HG03159 (cell line): ENCODE measurements at regions not wholly inside any gene's neighbourhood (a gene's known extent, or its start where the extent isn't known, plus 50 kb on each side); places are given as distances from the start of the nearest gene placed in this dataset.

Experiments used
- ATAC-seq: cut with Tn5 transposase; IDR thresholded peaks from one replicate; pipeline ENCODE4 v1.9.1; 2021; ENCODE audit warnings: mild to moderate bottlenecking, moderate library complexity; ENCODE audit not compliant: unreplicated experiment

- no peak for ATAC-seq
Measured at GRCh38 chr3:104646196-104646595, 720.5 kb upstream of the ALCAM start.

- no peak for ATAC-seq
Measured at GRCh38 chr3:104648823-104649222, 717.9 kb upstream of the ALCAM start.

- no peak for ATAC-seq
Measured at GRCh38 chr3:104669083-104669482, 697.6 kb upstream of the ALCAM start.

- ATAC-seq: no peak
Measured at GRCh38 chr3:104672331-104672730, 694.4 kb upstream of the ALCAM start.

GRCh38 chr3:104673981-104674380, 692.7 kb upstream of the ALCAM start:
- ATAC-seq: no peak

- ATAC-seq: no peak
Measured at GRCh38 chr3:104676241-104676640, 690.5 kb upstream of the ALCAM start.

- ATAC-seq: no peak
Measured at GRCh38 chr3:104677932-104678331, 688.8 kb upstream of the ALCAM start.

- no peak for ATAC-seq
Measured at GRCh38 chr3:104685492-104685891, 681.2 kb upstream of the ALCAM start.

- ATAC-seq: no peak
Measured at GRCh38 chr3:104687362-104687761, 679.3 kb upstream of the ALCAM start.

GRCh38 chr3:104696470-104696869, 670.2 kb upstream of the ALCAM start:
- ATAC-seq: no peak

GRCh38 chr3:104711406-104711805, 655.3 kb upstream of the ALCAM start:
- ATAC-seq: no peak

GRCh38 chr3:104715972-104716371, 650.7 kb upstream of the ALCAM start:
- no peak for ATAC-seq

- ATAC-seq: peak; percentile 47
Measured at GRCh38 chr3:104717828-104718196, 648.9 kb upstream of the ALCAM start.

GRCh38 chr3:104723000-104723399, 643.7 kb upstream of the ALCAM start:
- no peak for ATAC-seq

GRCh38 chr3:104731074-104731473, 635.6 kb upstream of the ALCAM start:
- no peak for ATAC-seq

- no peak for ATAC-seq
Measured at GRCh38 chr3:104734627-104735026, 632.1 kb upstream of the ALCAM start.

GRCh38 chr3:104735691-104736090, 631.0 kb upstream of the ALCAM start:
- ATAC-seq: no peak

- ATAC-seq: no peak
Measured at GRCh38 chr3:104738271-104738670, 628.4 kb upstream of the ALCAM start.

GRCh38 chr3:104740874-104741379, 625.8 kb upstream of the ALCAM start:
- no peak for ATAC-seq

- no peak for ATAC-seq
Measured at GRCh38 chr3:104742044-104742443, 624.7 kb upstream of the ALCAM start.

GRCh38 chr3:104745313-104745712, 621.4 kb upstream of the ALCAM start:
- ATAC-seq: no peak

GRCh38 chr3:104746056-104746455, 620.7 kb upstream of the ALCAM start:
- ATAC-seq: no peak

GRCh38 chr3:104750581-104750980, 616.1 kb upstream of the ALCAM start:
- ATAC-seq: no peak

GRCh38 chr3:104755791-104756190, 610.9 kb upstream of the ALCAM start:
- ATAC-seq: no peak
